OCI-LY1 (cell line): ENCODE measurements at regions not wholly inside any gene's neighbourhood (a gene's known extent, or its start where the extent isn't known, plus 50 kb on each side); places are given as distances from the start of the nearest gene placed in this dataset.

Experiments
- CTCF ChIP-seq: fragments of 200-600 bp; sonication (generic), shearing (Covaris generic); IDR thresholded peaks from 2 replicates; pipeline ENCODE4 v1.5.1; 2017; ENCODE audit warnings: mild to moderate bottlenecking, antibody characterized with exemption, low read length, moderate library complexity, mixed read lengths
- EZH2 ChIP-seq: fragments of 200-600 bp; sonication (generic), shearing (Covaris generic); IDR thresholded peaks from 2 replicates; pipeline ENCODE4 v1.8.0; 2017; ENCODE audit warnings: borderline replicate concordance, mixed run types, mild to moderate bottlenecking, antibody characterized with exemption, low read length, moderate library complexity, mixed read lengths

- TF ChIP-seq CTCF (no peak), EZH2 (no peak)
These were observed 944.1 kb downstream of the SORCS3 start for GRCh38 chr10:105585171-105585570.
